ENCODE measurements at regions not wholly inside any gene's neighbourhood (a gene's known extent, or its start where the extent isn't known, plus 50 kb on each side); places are given as distances from the start of the nearest gene placed in this dataset.

DNA sequence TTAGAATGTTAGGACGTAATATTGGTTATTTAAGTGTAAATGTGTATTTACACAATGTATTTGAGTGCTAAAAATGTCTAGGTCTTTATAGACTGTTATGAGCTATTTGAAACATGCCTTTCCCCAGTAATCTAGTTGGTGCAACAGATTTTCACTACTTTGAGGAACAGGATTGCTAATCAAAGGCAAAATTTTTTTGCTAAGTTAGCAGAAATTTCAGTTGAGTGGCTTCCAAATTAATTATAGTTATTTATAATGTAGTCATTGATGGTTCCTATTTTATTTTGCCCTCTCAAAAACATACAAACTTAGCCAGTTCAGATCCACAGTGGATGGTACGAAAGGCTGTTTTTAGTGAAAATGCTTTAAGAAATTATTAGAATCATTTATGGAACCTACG lies 78.7 kb upstream of the LYZL2 start:
- TF ChIP-seq, protein P1, sequence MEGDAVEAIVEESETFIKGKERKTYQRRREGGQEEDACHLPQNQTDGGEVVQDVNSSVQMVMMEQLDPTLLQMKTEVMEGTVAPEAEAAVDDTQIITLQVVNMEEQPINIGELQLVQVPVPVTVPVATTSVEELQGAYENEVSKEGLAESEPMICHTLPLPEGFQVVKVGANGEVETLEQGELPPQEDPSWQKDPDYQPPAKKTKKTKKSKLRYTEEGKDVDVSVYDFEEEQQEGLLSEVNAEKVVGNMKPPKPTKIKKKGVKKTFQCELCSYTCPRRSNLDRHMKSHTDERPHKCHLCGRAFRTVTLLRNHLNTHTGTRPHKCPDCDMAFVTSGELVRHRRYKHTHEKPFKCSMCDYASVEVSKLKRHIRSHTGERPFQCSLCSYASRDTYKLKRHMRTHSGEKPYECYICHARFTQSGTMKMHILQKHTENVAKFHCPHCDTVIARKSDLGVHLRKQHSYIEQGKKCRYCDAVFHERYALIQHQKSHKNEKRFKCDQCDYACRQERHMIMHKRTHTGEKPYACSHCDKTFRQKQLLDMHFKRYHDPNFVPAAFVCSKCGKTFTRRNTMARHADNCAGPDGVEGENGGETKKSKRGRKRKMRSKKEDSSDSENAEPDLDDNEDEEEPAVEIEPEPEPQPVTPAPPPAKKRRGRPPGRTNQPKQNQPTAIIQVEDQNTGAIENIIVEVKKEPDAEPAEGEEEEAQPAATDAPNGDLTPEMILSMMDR (IDR thresholded peaks at IDR 0.05), result no peak
- TF ChIP-seq EP300 (IDR thresholded peaks at IDR 0.05) (no peak), POLR2AphosphoS5 (IDR thresholded peaks at IDR 0.05) (no peak)

Data from sigmoid colon (tissue), 4 donors.